ENCODE measurements at regions not wholly inside any gene's neighbourhood (a gene's known extent, or its start where the extent isn't known, plus 50 kb on each side); places are given as distances from the start of the nearest gene placed in this dataset.

DNA sequence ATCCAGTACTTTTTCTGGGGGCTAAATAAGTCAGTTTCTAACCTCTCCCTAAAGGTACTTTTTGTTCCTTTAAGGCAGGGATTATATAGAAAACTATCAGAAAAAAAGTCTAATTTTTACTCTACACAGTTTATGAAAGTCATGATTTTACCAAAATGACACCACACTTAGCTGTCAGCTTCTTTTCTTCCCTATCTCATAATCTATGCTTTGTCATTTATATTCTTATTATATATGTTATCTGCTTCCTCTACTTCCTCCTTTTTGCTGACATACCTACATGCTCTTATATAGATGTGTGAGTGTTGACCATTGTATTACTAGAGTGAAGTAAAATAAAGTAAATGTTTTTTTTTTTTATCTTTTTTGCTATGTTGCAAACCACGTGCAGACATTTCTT is 203.9 kb upstream of the CHRM2 start:
- TF ChIP-seq EZH2 (IDR thresholded peaks at IDR 0.05; ENCODE audit: borderline replicate concordance, insufficient read depth, low read depth, low read length, poor library complexity, severe bottlenecking), result no peak
- TF ChIP-seq, protein P1, sequence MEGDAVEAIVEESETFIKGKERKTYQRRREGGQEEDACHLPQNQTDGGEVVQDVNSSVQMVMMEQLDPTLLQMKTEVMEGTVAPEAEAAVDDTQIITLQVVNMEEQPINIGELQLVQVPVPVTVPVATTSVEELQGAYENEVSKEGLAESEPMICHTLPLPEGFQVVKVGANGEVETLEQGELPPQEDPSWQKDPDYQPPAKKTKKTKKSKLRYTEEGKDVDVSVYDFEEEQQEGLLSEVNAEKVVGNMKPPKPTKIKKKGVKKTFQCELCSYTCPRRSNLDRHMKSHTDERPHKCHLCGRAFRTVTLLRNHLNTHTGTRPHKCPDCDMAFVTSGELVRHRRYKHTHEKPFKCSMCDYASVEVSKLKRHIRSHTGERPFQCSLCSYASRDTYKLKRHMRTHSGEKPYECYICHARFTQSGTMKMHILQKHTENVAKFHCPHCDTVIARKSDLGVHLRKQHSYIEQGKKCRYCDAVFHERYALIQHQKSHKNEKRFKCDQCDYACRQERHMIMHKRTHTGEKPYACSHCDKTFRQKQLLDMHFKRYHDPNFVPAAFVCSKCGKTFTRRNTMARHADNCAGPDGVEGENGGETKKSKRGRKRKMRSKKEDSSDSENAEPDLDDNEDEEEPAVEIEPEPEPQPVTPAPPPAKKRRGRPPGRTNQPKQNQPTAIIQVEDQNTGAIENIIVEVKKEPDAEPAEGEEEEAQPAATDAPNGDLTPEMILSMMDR (IDR thresholded peaks at IDR 0.05), result no peak

All from B cell (primary cell).